ENCODE measurements at regions not wholly inside any gene's neighbourhood (a gene's known extent, or its start where the extent isn't known, plus 50 kb on each side); places are given as distances from the start of the nearest gene placed in this dataset.

- TF ChIP-seq CHD7 (IDR thresholded peaks at IDR 0.05; ENCODE audit: insufficient replicate concordance, low read length), result no peak
- TF ChIP-seq HDAC2 (IDR thresholded peaks at IDR 0.05; ENCODE audit: borderline replicate concordance in 1 of 2, low read depth in 2 of 2, low read length in 2 of 2), result no peak
- TF ChIP-seq BCL11A (IDR thresholded peaks at IDR 0.05; ENCODE audit: low read depth in 2 of 2, low read length in 2 of 2), result no peak
- TF ChIP-seq CTBP2 (IDR thresholded peaks at IDR 0.05; ENCODE audit: borderline replicate concordance, insufficient read depth, insufficient read length, low read length), result no peak
- TF ChIP-seq ZNF274 (IDR thresholded peaks at IDR 0.05; ENCODE audit: borderline replicate concordance, extremely low read depth, low read length), result no peak
- no peak for TF ChIP-seq FOSL1 (IDR thresholded peaks at IDR 0.05; ENCODE audit: insufficient read depth, low read depth, low read length)
- no peak for TF ChIP-seq CHD2 (IDR thresholded peaks at IDR 0.05; ENCODE audit: low read length)
- no peak for TF ChIP-seq SP4 (IDR thresholded peaks at IDR 0.05; ENCODE audit: low read length)
- TF ChIP-seq KDM4A (IDR thresholded peaks at IDR 0.05; ENCODE audit: low read depth, low read length, severe bottlenecking), result no peak
- no peak for TF ChIP-seq CREB1 (IDR thresholded peaks at IDR 0.05)
- no peak for TF ChIP-seq GTF2F1 (IDR thresholded peaks at IDR 0.05; ENCODE audit: borderline replicate concordance, low read depth, low read length)
Measured at GRCh38 chr3:67192466-67192865, 194.4 kb downstream of the KBTBD8 start (continued).

Measured in H1 (cell line).